Kidney (tissue), 13 donors: ENCODE measurements at regions not wholly inside any gene's neighbourhood (a gene's known extent, or its start where the extent isn't known, plus 50 kb on each side); places are given as distances from the start of the nearest gene placed in this dataset.

Experiments
- DNase-seq, 5 donors: peaks; one replicate each; pipeline ENCODE4 v3.0.0-alpha.2; 2013 to 2020
- FAIRE-seq: peaks from 2 replicates; lab custom pipeline; 2012; peaks lifted over from hg19 to GRCh38; lab: Jason Lieb, UNC
- H3K27ac ChIP-seq, 2 donors: one replicate each; pipeline ENCODE4 v1.7.0; 2013; ENCODE audit warnings: low read depth in 2 of 2, low read length in 2 of 2, inconsistent platforms in 1 of 2
- H3K27me3 ChIP-seq: one replicate; pipeline ENCODE4 v1.7.1; 2013; ENCODE audit warnings: low read length, inconsistent platforms; ENCODE audit not compliant: control insufficient read depth, insufficient read depth
- H3K36me3 ChIP-seq, 3 donors: one replicate each; pipeline versions ENCODE4 v1.7.0 to v1.7.1; 2013; ENCODE audit warnings: low read length in 3 of 3, control low read depth in 1 of 3, inconsistent platforms in 1 of 3; ENCODE audit not compliant: insufficient read depth in 3 of 3, control insufficient read depth in 2 of 3
- H3K4me1 ChIP-seq, 3 donors: one replicate each; pipeline versions ENCODE4 v1.7.0 to v1.7.1; 2013; ENCODE audit warnings: low read length in 3 of 3, inconsistent platforms in 1 of 3, low read depth in 1 of 3; ENCODE audit not compliant: control insufficient read depth in 2 of 3, insufficient read depth in 2 of 3
- H3K4me3 ChIP-seq, 3 donors: one replicate each; pipeline versions ENCODE4 v1.7.0 to v1.8.1; 2013; ENCODE audit warnings: low read length in 3 of 3, control low read depth in 1 of 3, inconsistent platforms in 1 of 3
- H3K9ac ChIP-seq, 3 donors: one replicate each; pipeline versions ENCODE4 v1.7.0 to v1.7.1; 2013; ENCODE audit warnings: low read length in 3 of 3, control low read depth in 1 of 3, inconsistent platforms in 1 of 3
- H3K9me3 ChIP-seq, 3 donors: one replicate each; pipeline versions ENCODE4 v1.7.0 to v1.7.1; 2013; ENCODE audit warnings: low read length in 3 of 3, control low read depth in 1 of 3, inconsistent platforms in 1 of 3; ENCODE audit not compliant: control insufficient read depth in 2 of 3, insufficient read depth in 1 of 3
- CTCF ChIP-seq: IDR thresholded peaks from 3 replicates; pipeline ENCODE4 v1.5.1; 2012; ENCODE audit warnings: mild to moderate bottlenecking, moderate library complexity, borderline replicate concordance; ENCODE audit not compliant: insufficient read depth; ENCODE audit errors: extremely low read depth
- intact Hi-C: fragments of 100-400 bp; cut with DNase I; formaldehyde crosslinking; loops from one replicate; pipeline ENCODE4 v1.11.1; 2022
- donor health status: control.
- donor health status: control.
- donor health status: control.
- donor health status: control.
- donor health status: control.
- donor health status: DM: yes; HTN: yes; CAD: no.
- donor health status: Normal renal cell carcinoma (clear cell type).

DNA sequence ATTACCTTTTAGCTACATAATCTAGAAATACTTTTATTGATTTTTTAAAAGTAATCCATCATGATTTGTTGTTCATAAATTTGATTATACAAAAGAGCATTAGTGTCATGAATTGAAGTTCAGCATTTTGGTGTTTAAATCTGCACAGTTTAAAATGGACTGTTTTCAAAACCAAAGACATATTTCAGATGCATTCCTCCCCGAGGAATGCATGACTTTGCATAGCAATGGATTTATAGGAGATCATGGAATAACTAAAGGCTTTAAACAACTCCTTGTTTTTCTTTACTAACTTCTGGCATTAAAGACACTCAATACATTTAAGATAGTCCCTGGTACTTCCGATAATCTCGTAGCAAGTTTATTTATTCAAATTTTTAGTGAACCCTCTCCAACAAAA, 863.1 kb upstream of the TMPRSS15 start:
- Histone ChIP-seq H3K9me3 (no peaks in the 10 kb centered on the region), H3K27me3 (no peaks in the 10 kb centered on the region), H3K36me3 (no peaks in the 10 kb centered on the region), H3K4me3 (no peak overlapping the region), H3K27ac (no peak overlapping the region), H3K4me1 (no peaks in the 10 kb centered on the region), H3K9ac (no peak overlapping the region)
- intact Hi-C loops: no loop called here
- no peak for DNase-seq
- no peak for FAIRE-seq
- TF ChIP-seq CTCF: no peak

GRCh38 chr21:19268686-19269085, 865.1 kb upstream of the TMPRSS15 start:
- intact Hi-C loops: no loop called here
- peak in 1 of 5 donors; percentile 17 for DNase-seq
- H3K9ac ChIP-seq: no peak overlapping the region
- no peaks in the 10 kb centered on the region for H3K9me3 ChIP-seq
- FAIRE-seq: no peak
- no peaks in the 10 kb centered on the region for H3K27me3 ChIP-seq
- no peak for TF ChIP-seq CTCF
- H3K4me3 ChIP-seq: no peak overlapping the region
- H3K36me3 ChIP-seq: no peaks in the 10 kb centered on the region
- H3K4me1 ChIP-seq: no peaks in the 10 kb centered on the region
- H3K27ac ChIP-seq: no peak overlapping the region

DNA sequence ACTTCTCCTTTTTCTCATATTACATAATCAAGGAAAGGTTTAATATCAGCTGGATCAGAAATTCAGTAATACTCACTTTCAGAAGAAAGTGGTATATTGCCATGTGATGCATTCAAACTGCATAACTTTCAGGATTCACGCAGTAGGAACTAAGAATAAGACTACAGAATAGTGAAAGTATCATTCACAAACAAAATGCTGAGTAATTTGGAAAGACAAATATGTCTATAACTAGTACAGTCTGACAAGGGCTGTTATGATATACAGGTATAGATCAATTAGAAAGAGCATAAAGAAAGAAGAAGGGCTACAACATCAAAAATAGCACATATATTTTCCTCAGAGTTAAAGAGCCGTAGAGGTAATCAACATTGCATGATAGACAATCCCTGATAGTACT, 871.5 kb upstream of the TMPRSS15 start:
- DNase-seq (no peak), FAIRE-seq (no peak)
- no peaks in the 10 kb centered on the region for H3K9me3 ChIP-seq
- H3K4me1 ChIP-seq: no peaks in the 10 kb centered on the region
- no peak overlapping the region for H3K9ac ChIP-seq
- no peaks in the 10 kb centered on the region for H3K27me3 ChIP-seq
- H3K4me3 ChIP-seq: no peak overlapping the region
- H3K36me3 ChIP-seq: no peaks in the 10 kb centered on the region
- no peak overlapping the region for H3K27ac ChIP-seq
- intact Hi-C loops: no loop called here
- TF ChIP-seq CTCF: no peak

GRCh38 chr21:19276665-19277064, 873.1 kb upstream of the TMPRSS15 start:
- FAIRE-seq: no peak
- intact Hi-C loops: no loop called here
- no peak for TF ChIP-seq CTCF
- no peak overlapping the region for H3K9ac ChIP-seq
- H3K27ac ChIP-seq: no peak overlapping the region
- peak in 4 of 5 donors; percentile 26 to 61 (median 44) for DNase-seq
- H3K27me3 ChIP-seq: no peaks in the 10 kb centered on the region
- H3K4me3 ChIP-seq: no peak overlapping the region
- H3K4me1 ChIP-seq: no peaks in the 10 kb centered on the region
- H3K9me3 ChIP-seq: no peaks in the 10 kb centered on the region
- no peaks in the 10 kb centered on the region for H3K36me3 ChIP-seq
